Endothelial cell of umbilical vein (primary cell): ENCODE measurements at regions not wholly inside any gene's neighbourhood (a gene's known extent, or its start where the extent isn't known, plus 50 kb on each side); places are given as distances from the start of the nearest gene placed in this dataset.
"Not testable (repeated sequence)": the region's sequence is repeated elsewhere in the genome, so short reads cannot be mapped to it uniquely, and the experiment has no call there.

Experiments used
- BruUV-seq: library from RNA; stranded (reverse); fragments of 400-500 nt; replicated peaks from 2 replicates; lab custom pipeline; 2021; lab: Mats Ljungman, UMichigan
- CTCF ChIA-PET: fragments of 300-600, 350-600 bp; sonication (Branson Sonifier 250); formaldehyde crosslinking; loops from one replicate; lab custom pipeline; 2021; ENCODE audit warnings: antibody characterized with exemption, inconsistent platforms; lab: Charles Lee
- POLR2A ChIA-PET: fragments of 300-600, 350-600 bp; sonication (Branson Sonifier 250); formaldehyde crosslinking; loops from one replicate; lab custom pipeline; 2021; ENCODE audit warnings: antibody characterized with exemption, inconsistent platforms; lab: Charles Lee
- DNase-seq: peaks from one replicate; pipeline ENCODE4 v3.0.0-alpha.2; 2011; ENCODE audit warnings: low read depth, low spot score
- FAIRE-seq: peaks from 2 replicates; lab custom pipeline; 2011; peaks lifted over from hg19 to GRCh38; lab: Jason Lieb, UNC
- H2AFZ ChIP-seq: 2 replicates; pipeline ENCODE4 v1.6.0; 2012; ENCODE audit warnings: low read depth, low read length, control low read depth, inconsistent platforms
- H3K27ac ChIP-seq: 2 replicates; pipeline ENCODE4 v1.5.1; 2011; ENCODE audit warnings: low read depth, mild to moderate bottlenecking, control low read depth, low read length, moderate library complexity; ENCODE audit not compliant: insufficient read depth
- H3K27me3 ChIP-seq, 2 experiments: 2 replicates each; pipeline versions ENCODE4 v1.6.0 to v1.6.1; 2011; ENCODE audit warnings: low read length in 2 of 2, mixed read lengths in 1 of 2; ENCODE audit not compliant: control insufficient read depth in 2 of 2, insufficient read depth in 2 of 2
- H3K36me3 ChIP-seq, 2 experiments: 2 replicates in 1 of 2; 3 replicates in 1 of 2; pipeline ENCODE4 v1.5.1; 2011; ENCODE audit warnings: low read length in 2 of 2, mild to moderate bottlenecking in 1 of 2, moderate library complexity in 1 of 2; ENCODE audit not compliant: control insufficient read depth in 2 of 2, insufficient read depth in 2 of 2; ENCODE audit errors: extremely low read depth in 1 of 2
- H3K4me1 ChIP-seq: 3 replicates; pipeline ENCODE4 v1.5.1; 2011; ENCODE audit warnings: mild to moderate bottlenecking, low read length; ENCODE audit not compliant: control insufficient read depth, insufficient read depth; ENCODE audit errors: extremely low read depth
- H3K4me2 ChIP-seq: 2 replicates; pipeline ENCODE4 v1.6.1; 2011; ENCODE audit warnings: low read length, control low read depth, mixed read lengths; ENCODE audit not compliant: insufficient read depth
- H3K4me3 ChIP-seq, 3 experiments: fragments of 200-600 bp in 1 of 3; sonication (generic), shearing (Covaris generic) in 1 of 3; replicated peaks in 1 of 3; 2 replicates each; pipeline ENCODE4 v1.5.1; 2011 to 2016; ENCODE audit warnings: control low read depth in 3 of 3, low read length in 3 of 3, mild to moderate bottlenecking in 2 of 3, inconsistent platforms in 1 of 3, low read depth in 1 of 3, moderate library complexity in 1 of 3; ENCODE audit not compliant: insufficient read depth in 1 of 3
- H3K79me2 ChIP-seq: 2 replicates; pipeline ENCODE4 v1.6.0; 2012; ENCODE audit warnings: low read length, inconsistent platforms; ENCODE audit not compliant: control insufficient read depth, insufficient read depth
- H3K9ac ChIP-seq: replicated peaks from 2 replicates; pipeline ENCODE3; 2011; ENCODE audit warnings: low read length, control low read depth; ENCODE audit not compliant: insufficient read depth; ENCODE audit errors: extremely low read depth
- H3K9me1 ChIP-seq: replicated peaks from 3 replicates; pipeline ENCODE4 v1.6.0; 2011; ENCODE audit warnings: mild to moderate bottlenecking, low read length; ENCODE audit not compliant: control insufficient read depth, insufficient read depth; ENCODE audit errors: extremely low read depth
- H3K9me3 ChIP-seq: replicated peaks from 2 replicates; pipeline ENCODE4 v1.5.1; 2012; ENCODE audit warnings: low read length, inconsistent platforms; ENCODE audit not compliant: control insufficient read depth, insufficient read depth
- H4K20me1 ChIP-seq: replicated peaks from 2 replicates; pipeline ENCODE3; 2011; ENCODE audit warnings: mild to moderate bottlenecking, low read length; ENCODE audit not compliant: control insufficient read depth, insufficient read depth; ENCODE audit errors: extremely low read depth
- CTCF ChIP-seq, 2 donors: IDR thresholded peaks; 1 replicate in 1 of 2; 2 replicates in 1 of 2; pipeline ENCODE4 v1.5.1; 2011; ENCODE audit warnings: low read length in 2 of 2, mild to moderate bottlenecking in 2 of 2, moderate library complexity in 2 of 2, control low read depth in 1 of 2, inconsistent platforms in 1 of 2, low read depth in 1 of 2; ENCODE audit not compliant: insufficient read depth in 1 of 2; ENCODE audit errors: extremely low read depth in 1 of 2
- EZH2 ChIP-seq: IDR thresholded peaks from 2 replicates; pipeline ENCODE4 v1.6.1; 2012; ENCODE audit warnings: borderline replicate concordance, low read depth, mild to moderate bottlenecking, moderate library complexity, low read length, inconsistent platforms; ENCODE audit not compliant: severe bottlenecking
- FOS ChIP-seq: IDR thresholded peaks from 2 replicates; pipeline ENCODE4 v1.6.1; 2011; ENCODE audit warnings: mild to moderate bottlenecking, low read length, moderate library complexity, borderline replicate concordance; ENCODE audit not compliant: insufficient read depth
- GATA2 ChIP-seq: IDR thresholded peaks from 2 replicates; pipeline ENCODE4 v1.7.0; 2011; ENCODE audit warnings: low read depth, mild to moderate bottlenecking, moderate library complexity, mixed read lengths, low read length; ENCODE audit not compliant: insufficient read length, insufficient read depth
- JUN ChIP-seq: IDR thresholded peaks from 2 replicates; pipeline ENCODE4 v1.6.1; 2011; ENCODE audit warnings: borderline replicate concordance, low read depth; ENCODE audit not compliant: insufficient read length, insufficient read depth
- MAX ChIP-seq: IDR thresholded peaks from 2 replicates; pipeline ENCODE4 v1.6.1; 2011; ENCODE audit not compliant: insufficient read depth, insufficient read length
- MYC ChIP-seq: IDR thresholded peaks from one replicate; pipeline ENCODE4 v1.6.1; 2011; ENCODE audit warnings: mild to moderate bottlenecking, low read depth, low read length
- POLR2A ChIP-seq: IDR thresholded peaks from 2 replicates; pipeline ENCODE4 v1.6.1; 2012; ENCODE audit warnings: low read depth, mild to moderate bottlenecking, control low read depth, low read length
- POLR2AphosphoS5 ChIP-seq: IDR thresholded peaks from 2 replicates; pipeline ENCODE4 v1.6.1; 2012; ENCODE audit warnings: low read depth, mild to moderate bottlenecking, control low read depth, low read length, moderate library complexity; ENCODE audit not compliant: insufficient read depth
- dilution Hi-C: fragments of 300-500 bp; cut with MboI; formaldehyde crosslinking; loops from one replicate; pipeline ENCODE4 v1.15.0; 2019; ENCODE audit warnings: low sequenced_read_pairs; ENCODE audit not compliant: extremely low pct_ligation_motif_present
- intact Hi-C: fragments of 100-400 bp; cut with micrococcal nuclease; formaldehyde crosslinking; loops from one replicate; pipeline ENCODE4 v1.10.0; 2022

GRCh38 chr4:189548484-189549125 is 392.1 kb upstream of the FRG1 start:
- dilution Hi-C loops (no loop called here), intact Hi-C loops (no loop called here)
- FAIRE-seq (no peak), DNase-seq (no peak)
- Histone ChIP-seq H3K4me2 (no peak overlapping the region), H3K27ac (no peak overlapping the region), H2AFZ (no peak overlapping the region), H3K27me3 (no peaks in the 10 kb centered on the region), H3K9me3 (peaks cover 2% of the 10 kb centered on the region), H3K4me3 (no peak overlapping the region), H3K79me2 (no peaks in the 10 kb centered on the region), H3K4me1 (no peaks in the 10 kb centered on the region), H3K9me1 (no peaks in the 10 kb centered on the region), H4K20me1 (no peaks in the 10 kb centered on the region), H3K36me3 (no peaks in the 10 kb centered on the region), H3K9ac (no peak overlapping the region)
- no TSS peak for BruUV-seq
- TF ChIP-seq POLR2A (no peak), POLR2AphosphoS5 (no peak), FOS (no peak), MAX (no peak), CTCF (IDR thresholded peaks at IDR 0.05; ENCODE audit: extremely low read depth in 1 of 2, insufficient read depth in 1 of 2, low read depth in 1 of 2, low read length in 2 of 2) (no peak), JUN (no peak), EZH2 (no peak), MYC (no peak), GATA2 (no peak)
- ChIA-PET POLR2A (no interaction called here), CTCF (no interaction called here)

GRCh38 chr4:189551931-189552670 is 388.6 kb upstream of the FRG1 start:
- H3K27ac ChIP-seq, H3K4me1 ChIP-seq, H3K9me1 ChIP-seq, DNase-seq, H3K9me3 ChIP-seq, BruUV-seq, H3K36me3 ChIP-seq, H3K4me2 ChIP-seq, dilution Hi-C loops, POLR2A ChIA-PET, H2AFZ ChIP-seq, CTCF ChIA-PET, H4K20me1 ChIP-seq, H3K27me3 ChIP-seq, FAIRE-seq, intact Hi-C loops, H3K4me3 ChIP-seq, H3K9ac ChIP-seq, H3K79me2 ChIP-seq: not testable (repeated sequence)
